ENCODE measurements at regions not wholly inside any gene's neighbourhood (a gene's known extent, or its start where the extent isn't known, plus 50 kb on each side); places are given as distances from the start of the nearest gene placed in this dataset.
"Not testable (repeated sequence)": the region's sequence is repeated elsewhere in the genome, so short reads cannot be mapped to it uniquely, and the experiment has no call there.

GRCh38 chr14:105876158-105876557 is 349.8 kb downstream of the TMEM121 start:
- peak; percentile 4 for DNase-seq (ENCODE audit: low spot score)

- peak; percentile 4 for DNase-seq (ENCODE audit: low spot score)
Observed at GRCh38 chr14:105876829-105877228, 350.4 kb downstream of the TMEM121 start.

GRCh38 chr14:105877645-105878044 is 351.3 kb downstream of the TMEM121 start:
- no peak for DNase-seq (ENCODE audit: low spot score)

DNA sequence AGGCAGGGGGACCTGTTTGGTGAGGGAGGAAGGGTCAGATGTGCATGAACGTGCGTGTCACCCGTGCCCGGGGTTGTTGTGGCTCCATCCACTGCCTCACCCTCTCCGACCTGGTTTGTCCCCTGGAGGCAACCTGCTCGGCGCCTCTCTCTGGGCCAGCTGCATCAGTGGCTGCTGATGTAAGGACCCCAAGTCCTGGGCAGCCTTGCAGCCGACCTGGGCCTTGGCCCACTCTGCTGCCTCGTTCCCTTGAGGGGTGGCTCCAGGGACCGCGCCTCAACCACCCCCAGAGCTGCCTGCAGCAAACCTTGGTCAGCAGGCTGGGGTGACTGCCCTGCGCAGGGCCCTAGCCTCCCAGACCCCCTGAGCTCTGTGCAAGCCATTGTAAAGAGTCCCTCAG is 351.7 kb downstream of the TMEM121 start:
- peak; percentile 8 for DNase-seq (ENCODE audit: low spot score)

- DNase-seq (ENCODE audit: low spot score): peak; percentile 7
Observed at GRCh38 chr14:105878554-105878953, 352.2 kb downstream of the TMEM121 start.

GRCh38 chr14:105879503-105879866 is 353.1 kb downstream of the TMEM121 start:
- peak; percentile 24 for DNase-seq (ENCODE audit: low spot score)

DNA sequence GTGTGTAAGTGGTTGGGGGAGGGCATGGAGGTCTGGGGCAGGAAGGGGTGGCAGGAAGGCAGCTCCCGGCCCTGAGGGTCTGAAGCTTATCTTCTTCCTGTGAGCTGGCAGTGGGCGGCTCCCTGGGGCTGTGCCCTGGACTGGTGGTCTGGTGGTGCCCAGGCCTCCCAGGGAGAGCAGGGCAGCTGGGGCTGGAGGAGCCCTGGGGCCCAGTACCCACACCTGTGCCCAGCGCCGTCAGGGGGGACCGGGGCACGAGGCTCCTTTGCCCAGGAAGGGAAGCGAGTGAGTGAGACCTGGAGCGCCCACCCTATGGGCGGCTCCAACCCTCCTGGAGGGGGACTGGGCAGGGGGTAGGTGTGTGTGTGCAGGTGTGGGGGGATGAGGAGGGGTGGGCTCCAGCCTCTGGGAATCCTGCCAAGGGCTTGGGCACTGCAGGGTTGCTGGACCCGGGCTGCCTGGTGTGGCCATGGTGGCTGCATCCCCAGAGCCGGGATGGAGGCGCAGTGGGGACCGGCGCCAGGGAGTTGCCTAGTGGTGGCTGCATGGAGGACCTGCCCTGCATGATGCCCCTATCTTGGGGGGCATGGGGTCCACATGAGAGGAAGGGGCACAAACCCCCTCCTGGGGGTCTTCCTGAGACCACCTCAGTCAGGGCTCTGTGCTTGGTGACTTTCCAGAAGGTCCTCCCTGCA is 353.6 kb downstream of the TMEM121 start:
- DNase-seq (ENCODE audit: low spot score): peak; percentile 10

DNA sequence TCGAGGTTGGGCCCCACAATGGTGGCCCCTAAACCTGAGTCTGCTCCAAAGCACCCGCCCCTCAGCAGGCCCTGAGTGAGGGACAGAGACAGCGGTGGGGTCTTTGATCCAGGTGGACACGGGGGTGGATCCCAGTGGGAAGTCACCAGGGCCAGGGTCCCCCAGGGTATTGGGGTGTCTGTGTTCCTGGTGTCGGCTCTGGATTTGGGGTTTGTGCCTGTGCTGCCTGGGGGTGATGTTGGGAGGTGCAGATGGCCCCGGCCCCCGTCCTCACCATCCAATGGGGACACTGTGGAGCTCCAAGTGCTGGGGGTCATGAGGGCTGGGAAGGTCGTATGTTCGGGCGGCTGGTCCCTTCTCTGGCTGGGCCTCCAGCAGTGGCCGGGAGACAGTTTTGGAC is 354.2 kb downstream of the TMEM121 start:
- no peak for DNase-seq (ENCODE audit: low spot score)

GRCh38 chr14:105881021-105881930 is 354.9 kb downstream of the TMEM121 start:
- DNase-seq (ENCODE audit: low spot score): peak; percentile 24

DNA sequence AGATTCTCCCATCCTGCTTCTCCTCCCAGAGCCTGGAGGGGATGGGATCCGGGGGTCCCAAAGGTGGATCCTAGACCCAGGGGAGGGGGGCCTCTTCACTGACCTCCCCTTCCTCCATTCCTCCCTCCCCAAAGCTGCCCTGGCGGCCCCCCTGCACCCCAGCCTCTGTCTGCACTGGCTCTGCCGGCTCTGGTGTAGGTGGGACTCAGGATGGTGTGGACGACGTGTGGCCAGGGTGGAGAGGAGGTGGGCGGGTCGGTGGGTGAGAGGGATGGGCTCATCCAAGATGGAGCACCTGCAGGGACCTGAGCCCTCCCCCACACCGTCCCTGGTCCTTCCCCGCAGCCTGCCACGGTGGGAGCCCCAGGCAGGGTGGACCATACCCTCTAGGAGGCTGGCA is 355.6 kb downstream of the TMEM121 start:
- not testable (repeated sequence) for DNase-seq (ENCODE audit: low spot score)

DNA sequence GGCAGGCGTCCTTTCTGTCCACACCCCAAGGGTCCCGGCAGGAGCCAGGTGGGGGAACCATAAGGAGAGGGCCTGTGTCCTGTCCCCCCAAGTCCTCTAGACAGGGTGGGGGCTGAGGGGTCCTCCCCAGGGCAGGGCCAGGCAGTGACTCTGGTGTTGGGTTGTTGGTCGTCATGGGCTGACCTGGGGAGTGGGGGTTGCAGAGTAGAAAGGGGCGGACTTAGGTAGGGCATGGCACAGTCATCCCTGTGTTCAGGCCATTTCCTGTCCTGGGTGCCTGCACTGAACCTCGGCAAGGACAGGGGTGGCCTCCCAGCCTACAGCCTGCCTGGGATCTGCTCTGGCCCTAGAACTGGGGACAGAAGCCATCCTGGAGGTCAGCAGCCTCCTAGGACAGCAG is 356.2 kb downstream of the TMEM121 start:
- peak; percentile 23 for DNase-seq (ENCODE audit: low spot score)

DNA sequence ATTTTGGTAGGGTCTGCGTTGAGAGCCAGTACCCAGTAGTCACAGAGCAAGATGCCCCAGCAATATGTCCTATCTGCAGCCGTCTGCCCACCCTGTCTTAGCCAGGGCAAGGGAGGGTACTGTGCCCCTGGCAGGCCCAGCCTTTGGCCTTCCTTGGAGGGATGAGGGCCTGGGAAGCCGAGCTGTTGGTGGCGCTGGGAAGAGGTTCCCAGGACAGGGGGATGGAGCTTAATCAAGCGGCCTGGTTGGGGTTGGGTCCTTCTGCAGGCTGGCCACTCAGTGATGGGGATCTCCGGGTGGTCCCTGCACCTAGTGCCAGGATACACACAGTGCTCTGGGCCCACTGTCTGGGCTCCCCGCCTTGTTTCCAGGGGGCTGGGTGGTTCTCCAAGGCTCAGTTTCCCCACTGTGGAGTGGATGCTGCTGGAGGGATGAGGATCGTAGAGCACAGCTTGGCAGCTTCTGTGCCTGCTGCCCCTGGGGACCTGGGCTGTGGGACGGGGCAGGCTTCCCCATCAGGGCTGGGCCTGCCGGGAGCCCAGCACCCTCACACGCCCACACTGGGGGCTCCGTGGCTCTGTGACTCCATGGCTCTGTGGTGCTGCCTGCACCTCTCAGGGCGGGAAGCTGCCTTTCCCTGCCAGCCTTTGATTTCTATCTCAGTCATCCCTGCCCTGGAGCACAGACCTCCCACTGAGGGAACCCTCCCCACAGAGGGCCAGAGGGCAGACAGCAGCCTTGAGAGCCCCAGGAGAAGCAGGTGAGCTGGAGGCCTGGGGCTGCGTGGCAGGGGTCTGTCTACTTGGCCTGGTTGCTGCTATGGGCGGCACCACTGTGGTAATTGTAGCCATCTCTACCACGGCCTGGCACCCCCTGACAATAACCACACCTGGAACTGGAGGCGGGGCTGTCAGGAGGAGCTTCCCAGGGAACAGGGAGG is 357.0 kb downstream of the TMEM121 start:
- peak; percentile 14 for DNase-seq (ENCODE audit: low spot score)

- DNase-seq (ENCODE audit: low spot score): peak; percentile 2
Observed at GRCh38 chr14:105884192-105884807, 357.9 kb downstream of the TMEM121 start.

DNA sequence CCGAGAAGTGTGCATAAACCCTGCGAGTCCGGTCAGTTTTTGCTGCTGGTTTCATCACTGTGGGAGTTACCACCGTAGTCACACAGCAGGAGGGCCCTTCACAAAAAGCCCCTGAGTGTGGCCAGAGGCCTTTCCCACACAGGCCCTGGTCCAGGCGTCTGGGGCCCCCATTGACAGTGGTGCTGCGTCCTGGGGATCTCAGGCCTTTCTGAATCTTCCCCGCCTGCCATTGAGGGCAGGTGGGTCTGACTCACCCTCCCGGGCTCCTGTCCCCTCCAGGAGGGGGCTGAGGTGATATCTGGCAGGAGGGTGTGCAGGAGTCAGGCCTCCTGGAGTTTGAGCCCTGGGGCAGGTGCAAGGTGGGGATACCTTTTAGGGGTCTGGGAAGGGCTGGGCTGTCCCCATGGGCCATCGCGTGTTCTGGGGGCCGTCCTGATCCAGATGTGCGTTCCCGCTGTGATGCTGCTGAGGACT is 358.5 kb downstream of the TMEM121 start:
- DNase-seq (ENCODE audit: low spot score): peak; percentile 16

DNA sequence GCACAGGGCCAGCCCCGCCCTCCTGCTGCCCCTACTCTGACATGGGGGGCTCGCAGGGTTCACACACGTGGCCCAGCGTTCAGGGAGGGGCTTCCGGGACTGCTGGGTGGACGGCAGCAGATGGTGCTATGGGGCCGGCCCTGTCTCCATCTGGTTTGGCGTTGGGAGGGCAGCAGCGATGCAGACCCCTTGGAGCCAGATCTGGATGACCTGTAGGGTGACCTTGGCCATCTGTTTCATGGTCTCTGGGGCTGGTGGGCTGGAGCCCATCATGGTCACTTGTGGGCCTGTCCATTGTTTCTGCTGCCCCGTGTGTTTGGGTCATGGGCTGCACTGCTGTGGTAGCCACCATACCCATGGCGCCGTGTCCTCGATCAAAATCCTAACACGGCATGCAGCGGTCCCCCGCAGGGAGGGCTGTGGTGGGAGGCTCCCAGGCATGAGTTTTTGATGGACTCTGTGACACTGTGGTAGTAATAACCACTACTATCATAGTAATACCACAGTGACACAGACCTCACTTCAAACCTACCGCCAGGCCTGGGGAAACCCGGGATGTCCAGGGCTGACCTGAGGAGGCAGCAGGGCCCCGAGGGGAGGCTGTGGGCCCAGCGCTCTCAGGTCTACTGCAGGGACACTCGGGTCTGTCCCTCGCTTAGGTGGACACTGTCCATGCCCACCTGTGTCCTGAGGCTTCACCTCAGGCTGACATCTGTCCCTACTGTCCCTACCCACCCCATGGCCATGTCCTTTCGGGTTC is 359.4 kb downstream of the TMEM121 start:
- DNase-seq (ENCODE audit: low spot score): peak; percentile 31

GRCh38 chr14:105886791-105887191 is 360.4 kb downstream of the TMEM121 start:
- peak; percentile 2 for DNase-seq (ENCODE audit: low spot score)

DNA sequence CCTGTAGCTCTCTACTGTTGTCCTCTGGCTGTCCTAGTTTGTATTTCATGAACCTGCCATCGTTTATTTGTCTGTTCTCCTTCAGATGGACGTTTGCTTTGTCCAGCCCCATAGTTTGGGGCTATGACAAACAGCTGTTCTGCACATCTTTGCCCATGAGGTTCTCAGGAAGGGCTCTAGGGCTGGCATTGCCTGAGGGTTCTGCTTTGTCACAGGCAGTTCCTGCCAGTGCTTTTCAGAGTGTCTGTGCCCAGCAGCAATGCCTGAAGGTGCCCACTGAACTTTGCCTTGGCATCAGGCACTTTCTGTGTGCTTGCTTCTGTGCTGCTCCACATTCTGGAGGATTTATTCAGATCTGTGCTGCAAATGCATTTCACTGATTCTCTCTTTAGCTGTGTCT is 361.3 kb downstream of the TMEM121 start:
- DNase-seq (ENCODE audit: low spot score): peak; percentile 3

DNA sequence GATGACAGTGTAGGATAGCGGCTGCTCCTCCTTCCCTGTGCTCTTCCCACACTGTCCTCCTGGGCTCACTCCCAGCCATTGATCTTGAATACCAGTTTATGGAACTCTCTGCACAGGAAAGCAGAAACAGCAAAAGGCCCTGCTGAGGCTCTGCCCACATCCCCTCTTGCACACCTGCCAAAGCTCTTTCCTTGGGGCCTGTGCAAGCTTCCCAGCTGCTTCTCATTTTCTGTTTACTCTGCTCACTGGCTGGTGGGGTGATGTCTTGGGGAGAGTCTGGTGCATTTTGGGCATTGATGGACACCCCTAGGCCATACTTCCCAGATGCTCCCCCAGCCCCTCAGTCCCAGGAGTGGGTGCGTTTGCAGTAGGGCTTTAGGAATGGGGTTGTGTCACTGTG is 361.8 kb downstream of the TMEM121 start:
- peak; percentile 3 for DNase-seq (ENCODE audit: low spot score)

DNA sequence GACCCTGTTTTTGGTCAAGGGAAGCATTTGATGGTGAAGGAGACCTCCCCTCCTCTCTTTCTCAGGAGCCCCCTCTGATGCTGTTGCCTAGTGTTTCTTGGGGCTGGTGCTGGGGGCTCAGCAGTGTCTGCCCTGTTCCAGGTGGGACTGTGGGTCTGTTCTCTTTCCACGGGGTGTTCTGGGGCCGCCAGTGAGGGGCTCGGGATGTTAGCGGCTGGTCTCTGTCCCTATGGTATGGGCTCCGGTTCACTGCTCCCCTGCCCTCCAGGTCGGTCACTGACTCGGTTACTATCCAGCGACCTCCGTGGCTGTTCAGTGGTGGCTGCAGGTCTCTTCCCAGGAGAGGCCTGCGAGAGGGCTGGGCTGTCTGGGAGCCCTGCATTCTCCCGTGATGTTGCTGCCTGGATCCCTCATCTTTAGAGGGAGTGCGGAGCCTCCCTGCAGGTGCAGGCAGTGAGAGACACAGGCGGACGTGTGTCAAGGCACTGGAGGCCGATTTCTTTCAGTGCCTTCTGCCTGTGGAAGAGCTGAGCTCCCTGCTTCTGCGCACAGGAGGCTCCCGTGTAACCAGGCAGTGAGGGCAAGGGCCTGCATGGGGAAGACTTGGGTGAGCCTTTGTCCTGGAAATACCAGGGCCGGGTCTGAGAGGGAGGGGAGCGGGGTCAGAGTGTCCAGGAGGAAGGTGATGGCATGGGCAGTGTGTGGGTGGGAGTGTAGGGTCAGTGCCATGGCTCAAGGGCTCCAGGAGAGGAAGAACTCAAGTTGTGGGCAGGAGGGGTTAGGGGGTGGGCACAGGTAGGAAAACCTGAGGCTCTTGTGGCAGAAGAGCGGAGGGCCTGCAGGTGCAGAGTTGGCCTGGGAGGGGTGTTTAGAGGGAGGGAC is 362.6 kb downstream of the TMEM121 start:
- DNase-seq (ENCODE audit: low spot score): no peak
